GM19395 (cell line): ENCODE measurements at regions not wholly inside any gene's neighbourhood (a gene's known extent, or its start where the extent isn't known, plus 50 kb on each side); places are given as distances from the start of the nearest gene placed in this dataset.
"Not testable (repeated sequence)": the region's sequence is repeated elsewhere in the genome, so short reads cannot be mapped to it uniquely, and the experiment has no call there.

Experiments
- ATAC-seq: cut with Tn5 transposase; IDR thresholded peaks from one replicate; pipeline ENCODE4 v1.9.1; 2021; ENCODE audit warnings: mild to moderate bottlenecking, moderate library complexity; ENCODE audit not compliant: unreplicated experiment

DNA sequence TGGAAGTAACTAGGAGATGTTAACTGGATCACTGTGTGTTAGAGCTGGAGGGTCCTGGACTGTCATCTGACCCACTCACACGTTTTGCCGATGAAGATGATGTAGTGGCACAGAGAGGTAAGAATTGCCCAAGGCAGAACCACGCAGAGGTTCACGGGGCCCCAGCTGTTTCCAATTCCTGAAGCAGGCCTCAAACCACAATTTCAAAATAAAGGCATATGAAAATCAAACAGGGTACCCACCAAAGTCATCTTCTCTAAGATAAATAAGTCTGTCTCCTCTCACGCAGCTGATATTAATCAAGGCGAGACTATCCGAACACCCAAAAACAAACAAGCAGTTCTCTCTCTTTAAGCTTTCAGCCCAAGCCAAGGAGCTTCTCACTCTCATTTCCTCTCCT, 113.3 kb upstream of the JCAD start:
- ATAC-seq = no peak

DNA sequence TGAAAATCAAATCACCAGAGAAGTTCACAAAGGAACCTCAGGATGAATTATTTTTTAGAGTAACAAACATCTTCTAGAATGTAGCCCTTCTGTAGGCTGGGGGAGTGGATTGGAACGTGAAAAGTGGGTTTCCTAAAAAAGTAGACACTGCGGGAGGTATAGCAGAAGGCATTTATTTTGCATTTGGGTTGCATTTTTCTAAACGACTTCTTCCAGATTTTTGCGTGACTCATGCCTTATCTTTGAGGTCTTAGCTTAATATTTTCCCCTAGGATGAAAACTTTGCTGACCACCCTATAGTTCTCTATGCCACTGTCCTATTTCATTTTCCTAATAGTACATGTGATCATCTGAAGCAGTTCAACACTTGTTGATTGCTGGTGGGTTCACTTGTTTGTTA, 112.7 kb upstream of the JCAD start:
- no peak for ATAC-seq

GRCh38 chr10:30171601-30172000, 112.2 kb upstream of the JCAD start:
- no peak for ATAC-seq

- ATAC-seq = no peak
Measured at GRCh38 chr10:30170814-30171213, 111.4 kb upstream of the JCAD start.

DNA sequence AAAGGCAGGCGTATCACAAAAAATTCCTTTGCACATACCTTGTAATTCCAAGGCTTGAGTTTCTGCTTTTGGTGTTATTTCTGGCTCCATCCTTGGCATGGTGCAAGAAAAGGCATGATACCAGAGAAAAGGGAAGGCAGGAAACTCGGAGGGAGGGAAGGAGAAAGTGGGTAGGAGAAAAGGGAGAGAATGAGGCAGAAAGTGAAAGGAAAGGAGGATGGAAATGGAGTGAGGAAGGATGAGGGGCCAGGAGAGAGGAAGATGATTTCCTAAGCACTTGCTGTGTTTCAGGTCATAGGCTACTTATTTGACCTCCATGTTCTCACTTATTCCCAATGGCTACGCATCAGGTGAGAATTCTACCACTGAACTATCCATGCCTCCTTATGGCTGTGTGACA, 110.8 kb upstream of the JCAD start:
- no peak for ATAC-seq

- no peak for ATAC-seq
Measured at GRCh38 chr10:30169342-30169741, 110.0 kb upstream of the JCAD start.

- ATAC-seq = no peak
Measured at GRCh38 chr10:30166929-30167328, 107.5 kb upstream of the JCAD start.

DNA sequence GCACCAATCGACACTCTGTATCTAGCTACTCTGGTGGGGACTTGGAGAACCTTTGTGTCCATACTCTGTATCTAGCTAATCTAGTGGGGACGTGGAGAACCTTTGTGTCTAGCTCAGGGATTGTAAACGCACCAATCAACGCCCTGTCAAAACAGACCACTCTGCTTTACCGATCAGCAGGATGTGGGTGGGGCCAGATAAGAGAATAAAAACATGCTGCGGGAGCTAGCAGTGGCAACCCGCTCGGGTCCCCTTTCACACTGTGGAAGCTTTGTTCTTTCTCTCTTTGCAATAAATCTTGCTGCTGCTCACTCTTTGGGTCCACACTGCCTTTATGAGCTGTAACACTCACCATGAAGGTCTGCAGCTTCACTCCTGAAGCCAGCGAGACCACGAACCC, 104.0 kb upstream of the JCAD start:
- not testable (repeated sequence) for ATAC-seq

DNA sequence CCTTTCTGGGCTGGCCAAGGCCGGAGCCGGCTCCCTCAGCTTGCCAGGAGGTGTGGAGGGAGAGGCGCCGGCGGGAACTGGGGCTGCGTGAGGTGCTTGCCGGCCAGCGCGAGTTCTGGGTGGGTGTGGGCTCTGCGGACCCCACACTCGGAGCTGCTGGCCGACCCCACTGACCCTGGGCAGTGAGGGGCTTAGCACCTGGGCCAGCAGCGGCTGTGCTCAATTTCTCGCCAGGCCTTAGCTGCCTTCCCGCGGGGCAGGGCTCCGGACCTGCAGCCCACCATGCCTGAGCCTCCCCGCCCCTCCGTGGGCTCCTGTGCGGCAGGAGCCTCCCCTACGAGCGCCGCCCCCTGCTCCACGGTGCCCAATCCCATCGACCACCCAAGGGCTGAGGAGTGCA, 103.4 kb upstream of the JCAD start:
- ATAC-seq = not testable (repeated sequence)

DNA sequence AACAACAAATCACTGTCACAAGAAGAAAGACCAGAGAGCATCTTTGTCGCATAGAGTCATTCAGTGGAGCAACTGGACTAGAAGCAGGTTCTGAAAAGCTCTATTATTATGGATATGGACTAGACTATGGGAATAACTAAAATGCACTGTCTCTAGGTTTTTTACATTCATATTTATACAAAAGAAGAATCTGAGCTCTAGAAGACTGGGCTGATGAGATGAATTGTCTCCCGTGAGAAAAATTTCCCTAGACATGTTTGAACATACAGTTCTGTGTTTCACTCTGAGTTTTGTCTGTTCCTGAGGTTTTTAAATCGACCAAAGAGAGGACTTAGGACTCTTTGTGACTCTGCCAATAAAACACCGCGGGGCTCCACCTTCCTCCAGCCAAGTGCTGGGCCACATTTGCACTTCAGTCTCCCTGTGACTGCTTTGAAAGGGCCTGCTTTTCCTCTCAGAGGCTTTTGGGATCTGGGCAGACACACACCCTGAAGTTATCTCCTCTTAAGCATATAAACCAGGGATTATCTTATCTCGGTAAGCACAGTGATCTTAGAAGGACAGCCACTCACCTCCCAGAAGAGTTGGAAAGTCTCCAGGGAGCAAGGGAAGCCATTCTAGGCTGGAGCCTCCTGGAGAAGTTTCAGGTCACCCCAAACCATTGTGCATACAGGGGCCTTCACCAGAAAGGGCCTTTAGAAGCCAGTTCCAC, 101.0 kb upstream of the JCAD start:
- ATAC-seq = no peak

- not testable (repeated sequence) for ATAC-seq
Measured at GRCh38 chr10:30159614-30160013, 100.2 kb upstream of the JCAD start.

DNA sequence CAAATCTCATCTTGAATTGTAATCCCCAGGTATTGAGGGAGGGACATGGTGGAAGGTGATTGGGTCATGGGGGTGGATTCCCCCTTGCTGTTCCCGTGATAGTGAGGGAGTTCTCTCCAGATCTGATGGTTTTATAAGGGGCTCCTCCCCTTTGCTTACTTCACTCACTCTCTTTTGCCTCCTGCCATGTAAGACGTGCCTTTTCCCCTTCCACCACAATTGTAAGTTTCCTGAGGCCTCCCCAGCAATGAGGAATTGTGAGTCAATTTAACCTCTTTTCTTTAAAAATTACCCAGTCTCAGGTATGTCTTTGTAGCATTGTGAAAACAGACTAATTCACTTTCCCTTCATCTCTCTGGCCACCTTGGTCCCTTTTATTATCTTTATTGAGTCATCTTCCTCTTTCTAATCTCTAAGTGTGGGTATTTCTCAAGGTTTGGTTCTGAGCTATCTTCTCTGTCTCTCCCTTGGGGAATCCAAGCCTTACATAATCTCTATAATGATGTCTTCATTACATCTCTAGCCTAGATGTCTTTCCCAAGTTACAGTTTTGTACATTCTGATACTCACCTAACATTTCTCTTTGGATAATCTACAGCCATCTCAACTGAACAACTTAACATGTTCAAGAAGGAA, 99.1 kb upstream of the JCAD start:
- no peak for ATAC-seq

DNA sequence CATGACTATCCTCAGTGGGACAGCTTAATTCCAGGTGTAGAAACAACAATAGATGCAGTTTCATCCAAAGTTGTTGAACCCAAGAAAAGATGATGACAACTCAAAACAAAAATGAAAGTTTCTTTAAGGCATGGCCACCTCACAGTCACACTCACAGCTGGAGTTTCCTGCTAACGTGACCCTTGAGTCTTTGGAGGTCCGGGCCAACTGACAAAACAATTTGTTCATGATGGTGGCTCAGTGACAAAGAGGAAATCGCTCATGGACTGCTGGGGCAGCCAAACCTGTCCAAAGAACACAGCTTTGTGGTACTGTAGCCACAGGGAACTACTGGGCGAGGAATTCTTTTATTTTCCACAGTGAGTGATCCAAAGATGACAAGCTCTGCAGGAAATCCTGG, 96.0 kb upstream of the JCAD start:
- ATAC-seq = no peak

DNA sequence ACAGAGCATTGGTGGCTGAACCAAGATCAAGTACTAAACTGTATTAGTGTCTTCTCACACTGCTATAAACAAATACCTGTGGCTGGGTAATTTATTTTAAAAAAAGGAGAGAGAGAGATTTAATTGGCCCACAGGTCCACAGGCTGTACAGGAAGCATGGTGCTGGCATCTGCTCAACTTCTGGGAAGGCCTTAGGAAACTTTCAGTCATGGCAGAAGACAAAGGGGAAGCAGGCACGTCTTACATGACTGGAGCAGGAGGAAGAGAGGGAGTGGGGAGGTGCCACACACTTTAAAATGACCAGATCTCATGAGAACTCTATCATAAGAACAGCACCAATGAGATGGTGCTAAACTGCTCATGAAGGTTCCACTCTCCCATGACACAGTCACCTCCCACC, 95.2 kb upstream of the JCAD start:
- ATAC-seq = no peak

- ATAC-seq = no peak
Measured at GRCh38 chr10:30154126-30154525, 94.7 kb upstream of the JCAD start.

- ATAC-seq = no peak
Measured at GRCh38 chr10:30151581-30152389, 92.4 kb upstream of the JCAD start.

DNA sequence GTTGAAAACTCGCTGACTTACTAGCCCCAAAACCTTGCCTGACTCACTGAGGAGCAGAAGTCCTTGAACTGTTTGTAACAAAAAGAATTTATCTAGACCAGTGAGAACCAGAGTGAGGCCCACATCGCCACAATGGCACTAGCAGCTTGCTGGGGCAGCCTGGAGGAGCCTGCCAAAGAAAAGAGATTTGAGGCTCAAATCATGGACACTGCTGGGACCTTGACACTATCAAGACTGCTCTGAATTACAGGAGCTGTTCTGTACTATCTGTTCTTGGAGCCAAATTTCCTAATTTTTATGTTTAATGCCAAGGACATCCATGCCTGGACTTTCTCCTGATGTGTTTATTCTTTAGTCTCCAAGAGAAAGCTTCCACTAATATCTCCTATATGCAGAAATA, 82.0 kb upstream of the JCAD start:
- ATAC-seq = no peak

DNA sequence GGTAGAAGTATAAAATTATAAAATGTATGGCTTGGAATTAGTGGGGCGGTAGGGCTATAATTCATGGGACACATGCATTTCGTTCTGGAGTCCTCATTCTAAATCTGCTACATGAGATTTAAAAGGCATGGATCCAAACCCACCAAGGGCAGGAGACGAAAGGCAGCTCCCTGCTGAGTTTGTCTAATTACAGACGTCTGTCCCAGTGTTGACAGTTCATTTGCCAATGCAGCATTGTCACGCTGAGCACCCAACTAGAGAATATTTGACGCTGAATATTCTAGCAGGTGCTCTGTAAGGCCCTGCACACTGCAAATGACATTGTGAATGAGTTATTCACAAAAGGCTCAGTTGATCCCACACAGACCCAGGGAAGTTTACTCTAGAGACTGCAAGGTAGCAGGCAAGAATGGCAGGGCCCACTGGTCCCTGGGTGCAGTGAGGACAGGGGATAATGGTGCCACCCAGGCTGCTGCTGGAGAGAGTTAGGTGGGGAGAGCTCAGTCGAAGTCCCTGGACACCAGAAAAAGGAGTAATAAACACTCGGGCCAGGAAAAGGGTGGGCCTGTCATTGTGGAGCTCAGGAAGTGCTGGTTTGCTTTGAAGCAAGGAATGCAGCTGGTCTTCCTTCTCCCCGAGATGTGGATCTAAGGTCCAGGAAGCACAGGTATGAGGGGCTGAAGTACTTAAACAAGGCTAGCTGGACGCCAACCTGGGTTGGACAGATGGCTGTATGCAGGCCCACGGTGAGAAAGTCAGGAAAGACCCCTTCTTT, 75.0 kb upstream of the JCAD start:
- no peak for ATAC-seq

GRCh38 chr10:30133198-30133597, 73.8 kb upstream of the JCAD start:
- ATAC-seq = no peak

GRCh38 chr10:30131369-30131768, 72.0 kb upstream of the JCAD start:
- not testable (repeated sequence) for ATAC-seq

GRCh38 chr10:30129326-30129725, 69.9 kb upstream of the JCAD start:
- ATAC-seq = not testable (repeated sequence)
